Activated naive CD8-positive, alpha-beta T cell treated with anti-CD3 and anti-CD28 coated beads for 36 hours (primary cell): ENCODE measurements at regions not wholly inside any gene's neighbourhood (a gene's known extent, or its start where the extent isn't known, plus 50 kb on each side); places are given as distances from the start of the nearest gene placed in this dataset.

Experiments
- DNase-seq: peaks from one replicate; pipeline ENCODE4 v3.0.0; 2021
- H3K27ac Mint-ChIP-seq: one replicate; pipeline ENCODE4 v1.8.0; 2022; ENCODE audit warnings: mild to moderate bottlenecking, moderate library complexity, mixed read lengths
- H3K27me3 Mint-ChIP-seq: one replicate; pipeline ENCODE4 v1.8.0; 2022; ENCODE audit warnings: mild to moderate bottlenecking, mixed read lengths
- H3K36me3 Mint-ChIP-seq: one replicate; pipeline ENCODE4 v1.8.0; 2021; ENCODE audit warnings: mild to moderate bottlenecking, mixed read lengths
- H3K4me1 Mint-ChIP-seq: one replicate; pipeline ENCODE4 v1.8.0; 2021; ENCODE audit warnings: mixed read lengths
- H3K4me3 Mint-ChIP-seq: one replicate; pipeline ENCODE4 v1.8.0; 2022; ENCODE audit warnings: mild to moderate bottlenecking, moderate library complexity, mixed read lengths
- H3K9me3 Mint-ChIP-seq: one replicate; pipeline ENCODE4 v1.8.0; 2022; ENCODE audit warnings: mixed read lengths

GRCh38 chr16:82402665-82403218 is 224.0 kb upstream of the CDH13 start:
- no peaks in the 10 kb centered on the region for H3K4me1 Mint-ChIP-seq
- DNase-seq = no peak
- H3K36me3 Mint-ChIP-seq = no peaks in the 10 kb centered on the region
- no peak overlapping the region for H3K27ac Mint-ChIP-seq
- no peak overlapping the region for H3K4me3 Mint-ChIP-seq
- H3K27me3 Mint-ChIP-seq = peaks cover 8% of the 10 kb centered on the region
- H3K9me3 Mint-ChIP-seq = no peaks in the 10 kb centered on the region

DNA sequence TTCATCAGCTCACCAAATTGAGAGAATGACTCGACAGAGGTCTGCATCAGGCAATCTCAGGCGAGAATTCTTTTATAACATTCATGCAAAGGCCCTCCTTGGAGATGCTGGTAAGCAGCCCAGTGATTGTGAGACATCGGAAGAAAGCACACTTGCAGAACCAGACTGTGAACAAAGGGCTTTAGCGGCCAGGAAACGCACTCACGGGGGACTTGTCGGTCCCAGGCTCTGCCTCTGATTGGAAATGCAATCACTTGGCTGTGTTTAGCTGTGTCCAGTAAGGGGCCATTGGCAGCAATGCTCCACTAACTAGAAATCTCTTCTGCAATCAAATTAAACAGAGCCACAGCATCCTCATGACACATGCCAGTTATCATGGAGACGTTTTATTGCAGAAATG is 226.7 kb upstream of the CDH13 start:
- no peak for DNase-seq
- H3K4me3 Mint-ChIP-seq = no peak overlapping the region
- no peaks in the 10 kb centered on the region for H3K4me1 Mint-ChIP-seq
- no peaks in the 10 kb centered on the region for H3K36me3 Mint-ChIP-seq
- no peak overlapping the region for H3K27ac Mint-ChIP-seq
- H3K27me3 Mint-ChIP-seq = peaks cover 9% of the 10 kb centered on the region
- H3K9me3 Mint-ChIP-seq = no peaks in the 10 kb centered on the region

DNA sequence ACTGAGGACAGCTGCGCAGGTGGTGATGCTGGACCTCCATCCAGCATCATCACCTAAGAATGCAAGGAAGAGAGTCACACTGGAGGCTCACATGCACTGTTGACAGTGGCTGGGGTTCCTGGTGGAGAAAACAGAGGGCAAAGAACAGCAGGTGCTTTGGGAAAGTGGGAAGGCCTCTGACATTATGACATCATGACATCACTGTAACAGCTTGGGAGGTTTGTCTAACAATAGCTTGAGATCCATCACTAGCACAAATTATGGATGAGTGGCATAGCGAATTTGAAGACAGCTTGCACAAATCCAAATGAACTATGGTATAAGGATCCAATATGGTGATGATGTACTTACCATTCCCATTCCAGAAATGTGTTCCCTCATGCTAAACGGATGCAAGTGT is 226.5 kb upstream of the MPHOSPH6 start:
- H3K9me3 Mint-ChIP-seq = no peaks in the 10 kb centered on the region
- H3K4me1 Mint-ChIP-seq = no peaks in the 10 kb centered on the region
- DNase-seq = no peak
- no peak overlapping the region for H3K4me3 Mint-ChIP-seq
- H3K36me3 Mint-ChIP-seq = no peaks in the 10 kb centered on the region
- H3K27ac Mint-ChIP-seq = no peak overlapping the region
- peaks cover 5% of the 10 kb centered on the region for H3K27me3 Mint-ChIP-seq

DNA sequence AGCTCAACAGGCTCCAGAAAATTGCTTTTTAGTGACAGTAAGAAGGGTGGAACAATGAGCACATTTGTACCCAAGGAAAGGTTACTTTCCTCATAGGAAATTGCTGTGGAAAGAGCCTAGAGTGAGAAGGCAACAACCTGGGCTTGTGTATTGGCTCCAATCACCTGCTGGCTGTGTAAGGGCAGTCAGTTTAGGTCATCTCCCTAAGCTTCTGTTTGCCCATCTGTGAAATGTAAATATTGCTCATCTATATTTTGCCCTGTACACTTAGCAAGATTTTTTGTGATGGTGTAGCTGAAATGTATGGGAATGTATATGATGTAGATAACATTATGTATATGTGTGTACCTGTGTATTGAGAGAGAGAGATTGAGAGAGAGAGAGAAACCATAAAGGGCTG is 225.2 kb upstream of the MPHOSPH6 start:
- no peaks in the 10 kb centered on the region for H3K9me3 Mint-ChIP-seq
- DNase-seq = no peak
- H3K4me1 Mint-ChIP-seq = no peaks in the 10 kb centered on the region
- no peak overlapping the region for H3K27ac Mint-ChIP-seq
- H3K36me3 Mint-ChIP-seq = no peaks in the 10 kb centered on the region
- peaks cover 3% of the 10 kb centered on the region for H3K27me3 Mint-ChIP-seq
- H3K4me3 Mint-ChIP-seq = no peak overlapping the region

DNA sequence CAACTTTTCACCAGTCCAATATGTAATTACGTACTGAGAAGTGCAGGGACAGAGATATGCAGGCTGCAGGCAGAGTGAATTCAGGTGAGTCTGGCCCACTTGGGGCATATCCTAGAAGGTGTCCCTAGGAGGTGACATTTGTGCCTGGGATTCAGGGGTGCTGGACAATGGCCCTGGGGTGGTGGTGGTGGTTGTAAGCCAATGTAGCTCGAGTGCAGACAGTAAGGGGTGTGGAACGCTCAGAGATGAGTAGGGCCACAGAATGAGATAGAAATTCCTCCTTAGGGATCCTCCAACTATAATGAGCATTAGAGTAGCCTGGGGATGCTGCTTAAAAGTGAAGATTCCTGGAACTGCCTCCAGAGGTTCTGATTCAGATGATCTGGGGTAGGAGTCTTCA is 221.7 kb upstream of the MPHOSPH6 start:
- DNase-seq = no peak
- Mint-ChIP-seq H3K4me1 (no peaks in the 10 kb centered on the region), H3K27me3 (no peaks in the 10 kb centered on the region), H3K9me3 (no peaks in the 10 kb centered on the region), H3K36me3 (no peaks in the 10 kb centered on the region), H3K4me3 (no peak overlapping the region), H3K27ac (no peak overlapping the region)

DNA sequence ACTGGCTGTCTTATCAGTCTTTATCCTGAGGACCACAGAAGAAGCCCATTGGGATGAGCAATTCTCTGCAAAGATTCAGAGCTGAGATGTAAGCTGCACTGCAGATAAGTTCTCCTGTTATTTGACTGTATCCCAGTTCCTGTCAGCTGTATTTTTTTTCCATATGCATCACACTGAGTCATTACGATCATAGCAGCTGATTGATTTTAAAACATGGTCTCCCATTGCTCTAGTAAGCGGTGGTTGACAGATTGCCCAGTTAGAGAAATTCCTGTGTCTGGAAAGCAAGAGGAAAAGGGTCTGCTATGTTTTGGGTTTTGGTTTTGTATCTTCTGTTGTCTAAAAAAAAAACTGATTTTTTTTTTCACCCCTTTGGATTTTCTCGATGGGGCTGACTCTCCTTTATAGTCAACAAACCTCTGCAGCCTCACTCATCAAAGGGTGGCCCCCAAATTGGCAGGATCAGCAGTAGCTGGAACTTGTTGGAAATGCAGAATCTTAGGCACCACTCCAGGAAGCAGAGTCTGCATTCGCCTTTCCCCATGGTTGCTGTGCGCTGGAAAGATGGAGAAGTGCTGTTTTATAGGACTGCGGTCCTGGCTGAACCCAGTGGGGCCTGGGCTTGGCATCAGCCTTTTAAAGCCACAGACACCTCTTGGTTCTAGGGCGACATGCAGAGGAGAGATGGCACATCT is 220.1 kb upstream of the MPHOSPH6 start:
- Mint-ChIP-seq H3K9me3 (no peaks in the 10 kb centered on the region), H3K4me1 (no peaks in the 10 kb centered on the region), H3K4me3 (no peak overlapping the region), H3K27me3 (no peaks in the 10 kb centered on the region), H3K36me3 (no peaks in the 10 kb centered on the region), H3K27ac (no peak overlapping the region)
- no peak for DNase-seq

GRCh38 chr16:82386761-82387160 is 216.7 kb upstream of the MPHOSPH6 start:
- H3K4me3 Mint-ChIP-seq = no peak overlapping the region
- no peaks in the 10 kb centered on the region for H3K27me3 Mint-ChIP-seq
- no peaks in the 10 kb centered on the region for H3K36me3 Mint-ChIP-seq
- H3K9me3 Mint-ChIP-seq = no peaks in the 10 kb centered on the region
- H3K4me1 Mint-ChIP-seq = no peaks in the 10 kb centered on the region
- DNase-seq = no peak
- H3K27ac Mint-ChIP-seq = no peak overlapping the region

DNA sequence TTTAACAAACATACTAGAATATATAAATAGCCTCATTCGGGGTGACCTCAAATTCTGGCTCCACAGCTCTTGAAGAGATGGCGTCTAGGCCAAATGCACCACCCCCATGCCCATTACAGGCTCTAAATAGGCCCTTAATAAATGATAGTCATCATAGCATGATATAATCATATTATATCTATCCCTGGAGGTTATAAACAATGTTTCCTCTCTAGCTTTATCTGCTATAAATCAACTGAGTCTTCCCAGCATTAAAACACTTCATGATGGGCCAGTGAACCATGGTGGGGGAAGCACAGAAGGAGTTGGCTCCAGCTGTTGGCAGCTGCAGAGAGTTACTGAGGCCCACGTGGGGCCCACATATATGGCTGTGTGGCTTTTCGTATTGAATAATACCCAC is 214.9 kb upstream of the MPHOSPH6 start:
- Mint-ChIP-seq H3K27me3 (no peaks in the 10 kb centered on the region), H3K27ac (no peak overlapping the region), H3K36me3 (no peaks in the 10 kb centered on the region), H3K4me3 (no peak overlapping the region), H3K4me1 (no peaks in the 10 kb centered on the region), H3K9me3 (no peaks in the 10 kb centered on the region)
- DNase-seq = no peak

- Mint-ChIP-seq H3K9me3 (no peaks in the 10 kb centered on the region), H3K36me3 (no peaks in the 10 kb centered on the region), H3K4me1 (no peaks in the 10 kb centered on the region), H3K27me3 (no peaks in the 10 kb centered on the region), H3K27ac (no peak overlapping the region), H3K4me3 (no peak overlapping the region)
- DNase-seq = no peak
Observed at GRCh38 chr16:82384017-82384416, 214.0 kb upstream of the MPHOSPH6 start.

DNA sequence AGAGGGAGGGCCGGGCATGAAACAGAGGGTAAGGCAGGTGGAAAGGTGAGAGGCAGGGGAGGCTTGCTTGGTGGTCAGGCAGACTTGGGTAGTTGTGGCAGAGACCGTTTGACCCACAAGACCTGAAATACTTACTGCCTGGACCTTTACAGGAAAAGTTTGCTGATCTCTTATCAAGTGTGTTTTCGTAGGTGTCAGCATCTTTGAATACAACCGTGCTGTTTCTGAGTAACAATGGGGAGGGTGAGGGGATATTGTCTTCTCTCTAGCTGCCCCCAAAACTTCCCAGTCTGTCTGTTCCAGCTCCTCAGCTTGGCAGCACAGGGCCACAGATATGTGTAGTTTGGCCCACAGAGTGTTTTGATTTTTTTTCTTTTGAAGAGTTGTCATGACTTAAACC is 212.5 kb upstream of the MPHOSPH6 start:
- H3K9me3 Mint-ChIP-seq = no peaks in the 10 kb centered on the region
- H3K4me3 Mint-ChIP-seq = no peak overlapping the region
- no peak overlapping the region for H3K27ac Mint-ChIP-seq
- no peaks in the 10 kb centered on the region for H3K4me1 Mint-ChIP-seq
- H3K27me3 Mint-ChIP-seq = no peaks in the 10 kb centered on the region
- no peak for DNase-seq
- H3K36me3 Mint-ChIP-seq = no peaks in the 10 kb centered on the region

DNA sequence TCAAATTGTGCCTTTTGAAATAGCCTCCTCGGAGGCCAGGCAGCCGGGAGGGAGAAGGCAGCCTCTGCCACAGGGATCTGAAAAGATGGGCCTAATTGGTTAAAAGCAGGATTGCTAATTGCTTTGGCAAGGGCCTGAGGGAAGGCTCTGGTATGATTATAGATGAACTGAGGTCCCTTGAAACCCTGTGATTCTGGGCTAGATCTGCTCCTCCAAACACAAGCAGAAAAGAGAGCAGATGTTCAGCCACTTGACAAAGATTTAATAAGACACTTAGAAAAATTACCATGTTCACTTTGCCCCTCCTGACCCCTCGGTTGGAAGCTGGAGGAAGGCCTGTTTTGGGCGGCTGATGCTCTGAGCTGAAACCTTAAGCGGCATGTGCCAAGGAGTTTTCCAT is 209.5 kb upstream of the MPHOSPH6 start:
- Mint-ChIP-seq H3K27ac (no peak overlapping the region), H3K4me3 (no peak overlapping the region), H3K27me3 (peaks cover 3% of the 10 kb centered on the region), H3K9me3 (no peaks in the 10 kb centered on the region), H3K4me1 (no peaks in the 10 kb centered on the region), H3K36me3 (no peaks in the 10 kb centered on the region)
- DNase-seq = no peak

- Mint-ChIP-seq H3K9me3 (no peaks in the 10 kb centered on the region), H3K36me3 (no peaks in the 10 kb centered on the region), H3K27ac (no peak overlapping the region), H3K4me1 (no peaks in the 10 kb centered on the region), H3K4me3 (no peak overlapping the region), H3K27me3 (peaks cover 3% of the 10 kb centered on the region)
- DNase-seq = no peak
Observed at GRCh38 chr16:82373976-82374375, 204.0 kb upstream of the MPHOSPH6 start.

GRCh38 chr16:82370282-82370681 is 200.3 kb upstream of the MPHOSPH6 start:
- no peaks in the 10 kb centered on the region for H3K4me1 Mint-ChIP-seq
- no peaks in the 10 kb centered on the region for H3K36me3 Mint-ChIP-seq
- no peaks in the 10 kb centered on the region for H3K9me3 Mint-ChIP-seq
- no peak overlapping the region for H3K27ac Mint-ChIP-seq
- DNase-seq = no peak
- no peaks in the 10 kb centered on the region for H3K27me3 Mint-ChIP-seq
- H3K4me3 Mint-ChIP-seq = no peak overlapping the region

DNA sequence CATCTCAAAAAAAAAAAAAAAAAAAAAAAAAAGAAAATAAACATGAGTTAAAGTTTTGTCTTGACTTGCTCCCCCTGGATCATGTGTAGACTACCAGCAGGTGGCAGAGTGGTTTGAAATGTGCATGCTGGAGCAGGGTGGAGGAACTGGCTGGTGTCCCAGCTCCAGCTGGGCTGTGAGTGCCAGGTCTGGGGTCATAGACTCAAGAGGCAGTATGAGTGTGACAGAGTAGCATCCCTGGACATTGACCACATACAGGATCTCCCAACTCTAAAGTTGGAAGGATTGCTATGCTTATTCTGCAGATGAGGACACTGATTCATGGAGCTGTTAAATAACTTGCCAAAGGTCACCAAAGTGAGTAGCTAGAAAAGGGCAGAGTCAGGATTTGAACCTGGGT is 198.0 kb upstream of the MPHOSPH6 start:
- H3K9me3 Mint-ChIP-seq = no peaks in the 10 kb centered on the region
- H3K36me3 Mint-ChIP-seq = no peaks in the 10 kb centered on the region
- no peaks in the 10 kb centered on the region for H3K27me3 Mint-ChIP-seq
- H3K4me1 Mint-ChIP-seq = no peaks in the 10 kb centered on the region
- H3K27ac Mint-ChIP-seq = no peak overlapping the region
- DNase-seq = no peak
- H3K4me3 Mint-ChIP-seq = no peak overlapping the region

GRCh38 chr16:82366462-82366861 is 196.4 kb upstream of the MPHOSPH6 start:
- Mint-ChIP-seq H3K27ac (no peak overlapping the region), H3K4me3 (no peak overlapping the region), H3K4me1 (no peaks in the 10 kb centered on the region), H3K36me3 (no peaks in the 10 kb centered on the region), H3K9me3 (no peaks in the 10 kb centered on the region), H3K27me3 (no peaks in the 10 kb centered on the region)
- no peak for DNase-seq

DNA sequence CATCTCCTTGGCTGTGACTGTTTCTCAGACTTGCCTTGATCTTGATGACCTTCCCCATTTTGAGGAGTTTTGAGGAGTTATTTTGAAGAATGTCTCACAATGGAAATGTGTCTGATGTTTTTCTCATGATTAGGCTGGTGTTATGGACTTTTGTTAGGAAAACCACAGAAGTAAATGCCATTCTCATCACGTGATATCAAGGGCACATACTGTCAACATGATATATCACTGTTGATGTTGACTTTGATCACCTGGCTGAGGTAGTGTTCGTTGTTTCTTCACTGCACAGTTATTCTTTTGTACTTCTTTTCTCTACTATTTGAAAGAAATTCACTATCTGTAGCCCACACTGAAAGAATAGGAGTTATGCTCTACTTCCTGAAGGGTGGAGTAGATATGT is 194.7 kb upstream of the MPHOSPH6 start:
- Mint-ChIP-seq H3K27me3 (no peaks in the 10 kb centered on the region), H3K27ac (no peak overlapping the region), H3K36me3 (no peaks in the 10 kb centered on the region), H3K4me3 (no peak overlapping the region), H3K9me3 (no peaks in the 10 kb centered on the region), H3K4me1 (no peaks in the 10 kb centered on the region)
- no peak for DNase-seq
